H9 (cell line): ENCODE measurements at regions not wholly inside any gene's neighbourhood (a gene's known extent, or its start where the extent isn't known, plus 50 kb on each side); places are given as distances from the start of the nearest gene placed in this dataset.

Source experiments
- DNase-seq: peaks from one replicate; pipeline ENCODE4 v3.0.0-alpha.2; 2017
- H2AFZ ChIP-seq: one replicate; pipeline ENCODE4 v1.6.1; 2013; ENCODE audit warnings: mild to moderate bottlenecking, low read length, control low read depth, moderate library complexity
- H2AK5ac ChIP-seq: 2 replicates; pipeline ENCODE4 v1.6.1; 2013; ENCODE audit warnings: low read length, control low read depth, mixed read lengths; ENCODE audit not compliant: insufficient read length
- H2BK120ac ChIP-seq: one replicate; pipeline ENCODE4 v1.6.1; 2013; ENCODE audit warnings: low read depth, mild to moderate bottlenecking, low read length, control low read depth, inconsistent platforms; ENCODE audit not compliant: poor library complexity, severe bottlenecking
- H2BK12ac ChIP-seq: 2 replicates; pipeline ENCODE4 v1.6.1; 2013; ENCODE audit warnings: low read length, control low read depth, mixed read lengths, low read depth; ENCODE audit not compliant: insufficient read length
- H2BK15ac ChIP-seq: 2 replicates; pipeline ENCODE4 v1.6.1; 2013; ENCODE audit warnings: low read depth, low read length, control low read depth
- H2BK20ac ChIP-seq: one replicate; pipeline ENCODE4 v1.6.1; 2013; ENCODE audit warnings: low read depth, mild to moderate bottlenecking, low read length, control low read depth, inconsistent platforms; ENCODE audit not compliant: poor library complexity, severe bottlenecking
- H2BK5ac ChIP-seq: 2 replicates; pipeline ENCODE4 v1.6.1; 2013; ENCODE audit warnings: low read length, control low read depth, mixed read lengths; ENCODE audit not compliant: insufficient read length
- H3K14ac ChIP-seq: 2 replicates; pipeline ENCODE4 v1.6.1; 2013; ENCODE audit warnings: low read length, control low read depth; ENCODE audit not compliant: insufficient read depth
- H3K18ac ChIP-seq: 2 replicates; pipeline ENCODE4 v1.6.1; 2013; ENCODE audit warnings: low read depth, mild to moderate bottlenecking, mixed read lengths, low read length, control low read depth; ENCODE audit not compliant: insufficient read length
- H3K23ac ChIP-seq: 2 replicates; pipeline ENCODE4 v1.6.1; 2013; ENCODE audit warnings: low read length, control low read depth, mixed read lengths, low read depth; ENCODE audit not compliant: insufficient read length
- H3K23me2 ChIP-seq: 2 replicates; pipeline ENCODE4 v1.6.1; 2013; ENCODE audit warnings: low read depth, mild to moderate bottlenecking, mixed read lengths, low read length, control low read depth; ENCODE audit not compliant: insufficient read length, poor library complexity, severe bottlenecking
- H3K27ac ChIP-seq: 2 replicates; pipeline ENCODE4 v1.5.1; 2013; ENCODE audit warnings: low read length, control low read depth, mixed read lengths, low read depth; ENCODE audit not compliant: insufficient read length
- H3K27me3 ChIP-seq: 2 replicates; pipeline ENCODE4 v1.6.1; 2013; ENCODE audit warnings: low read length, control low read depth, inconsistent platforms; ENCODE audit not compliant: insufficient read depth
- H3K4ac ChIP-seq: 2 replicates; pipeline ENCODE4 v1.6.1; 2013; ENCODE audit warnings: low read depth, mild to moderate bottlenecking, control low read depth, inconsistent platforms, low read length, moderate library complexity
- H3K4me1 ChIP-seq: 2 replicates; pipeline ENCODE4 v1.6.1; 2013; ENCODE audit warnings: low read length, control low read depth, inconsistent platforms; ENCODE audit not compliant: insufficient read depth
- H3K4me2 ChIP-seq: 2 replicates; pipeline ENCODE4 v1.6.1; 2013; ENCODE audit warnings: low read length, control low read depth, mixed read lengths; ENCODE audit not compliant: insufficient read length, insufficient read depth
- H3K56ac ChIP-seq: 2 replicates; pipeline ENCODE4 v1.6.1; 2013; ENCODE audit warnings: low read depth, mild to moderate bottlenecking, mixed read lengths, low read length, control low read depth; ENCODE audit not compliant: insufficient read length
- H3K79me1 ChIP-seq: 2 replicates; pipeline ENCODE4 v1.6.1; 2013; ENCODE audit warnings: low read depth, mild to moderate bottlenecking, moderate library complexity, low read length, control low read depth, inconsistent platforms; ENCODE audit not compliant: insufficient read depth, poor library complexity, severe bottlenecking
- H3K79me2 ChIP-seq: 2 replicates; pipeline ENCODE4 v1.6.1; 2013; ENCODE audit warnings: low read length, control low read depth, inconsistent platforms; ENCODE audit not compliant: insufficient read depth
- H3K9ac ChIP-seq: 2 replicates; pipeline ENCODE4 v1.6.1; 2013; ENCODE audit warnings: low read length, control low read depth, mixed read lengths; ENCODE audit not compliant: insufficient read length; ENCODE audit errors: extremely low read depth
- H3K9me3 ChIP-seq: one replicate; pipeline ENCODE4 v1.6.1; 2013; ENCODE audit warnings: low read depth, low read length, inconsistent platforms; ENCODE audit not compliant: control insufficient read depth
- H3T11ph ChIP-seq: one replicate; pipeline ENCODE4 v1.6.1; 2013; ENCODE audit warnings: mild to moderate bottlenecking, low read length, control low read depth, inconsistent platforms
- H4K20me1 ChIP-seq: one replicate; pipeline ENCODE4 v1.6.1; 2013; ENCODE audit not compliant: control insufficient read depth, insufficient read length, insufficient read depth
- H4K5ac ChIP-seq: 2 replicates; pipeline ENCODE4 v1.6.1; 2013; ENCODE audit warnings: low read depth, mild to moderate bottlenecking, mixed read lengths, low read length, control low read depth; ENCODE audit not compliant: insufficient read length
- H4K8ac ChIP-seq: replicated peaks from 2 replicates; pipeline ENCODE4 v1.6.1; 2013; ENCODE audit warnings: low read length, control low read depth, mixed read lengths, low read depth; ENCODE audit not compliant: insufficient read length
- H4K91ac ChIP-seq: 2 replicates; pipeline ENCODE4 v1.6.1; 2013; ENCODE audit warnings: low read depth, mild to moderate bottlenecking, moderate library complexity, mixed read lengths, low read length, control low read depth; ENCODE audit not compliant: insufficient read length
- H3K27ac Mint-ChIP-seq, 3 experiments: 2 replicates in 2 of 3; 3 replicates in 1 of 3; pipeline ENCODE4 v1.8.0; 2020 to 2021; ENCODE audit warnings: mixed read lengths in 3 of 3, mild to moderate bottlenecking in 1 of 3, moderate library complexity in 1 of 3
- H3K27me3 Mint-ChIP-seq: 2 replicates; pipeline ENCODE4 v1.8.0; 2021; ENCODE audit warnings: low read depth, mild to moderate bottlenecking, moderate library complexity, mixed read lengths
- H3K36me3 Mint-ChIP-seq, 3 experiments: 2 replicates in 2 of 3; 3 replicates in 1 of 3; pipeline ENCODE4 v1.8.0; 2020 to 2021; ENCODE audit warnings: low read depth in 3 of 3, mixed read lengths in 3 of 3; ENCODE audit not compliant: insufficient read depth in 1 of 3
- H3K4me1 Mint-ChIP-seq, 2 experiments: 2 replicates each; pipeline ENCODE4 v1.8.0; 2020; ENCODE audit warnings: mixed read lengths in 2 of 2
- H3K4me3 Mint-ChIP-seq, 2 experiments: 2 replicates in 1 of 2; 3 replicates in 1 of 2; pipeline ENCODE4 v1.8.0; 2020 to 2021; ENCODE audit warnings: mild to moderate bottlenecking in 2 of 2, mixed read lengths in 2 of 2, moderate library complexity in 1 of 2
- H3K9me3 Mint-ChIP-seq, 2 experiments: 2 replicates in 1 of 2; 3 replicates in 1 of 2; pipeline ENCODE4 v1.8.0; 2020; ENCODE audit warnings: mild to moderate bottlenecking in 2 of 2, mixed read lengths in 2 of 2, moderate library complexity in 1 of 2
- WGBS: extraction: QIAGEN DNeasy Blood & Tissue Kit; methylation state at CpG from one replicate; pipeline ENCODE4 v1.1.7; 2013; ENCODE audit warnings: missing lambda C conversion rate, low lambda C conversion rate, mixed read lengths; ENCODE audit not compliant: insufficient read length; ENCODE audit errors: extremely low coverage; 5-methylcytosine and 5-hydroxymethylcytosine counted together
- TF ChIP-seq, protein P1 (sequence below): fragments of 200-600 bp; sonication (generic); conservative IDR thresholded peaks from 3 replicates; pipeline ENCODE4 v1.8.0; 2021; ENCODE audit warnings: antibody characterized with exemption, mild to moderate bottlenecking

- no CpG with 5 or more reads among the region's 6 CpGs for WGBS
- no peaks in the 10 kb centered on the region for H3K27me3 ChIP-seq
- H3K4me1 ChIP-seq, result no peaks in the 10 kb centered on the region
- H3K9ac ChIP-seq, result no peak overlapping the region
- no peak overlapping the region for H3K14ac ChIP-seq
- TF ChIP-seq, protein P1, sequence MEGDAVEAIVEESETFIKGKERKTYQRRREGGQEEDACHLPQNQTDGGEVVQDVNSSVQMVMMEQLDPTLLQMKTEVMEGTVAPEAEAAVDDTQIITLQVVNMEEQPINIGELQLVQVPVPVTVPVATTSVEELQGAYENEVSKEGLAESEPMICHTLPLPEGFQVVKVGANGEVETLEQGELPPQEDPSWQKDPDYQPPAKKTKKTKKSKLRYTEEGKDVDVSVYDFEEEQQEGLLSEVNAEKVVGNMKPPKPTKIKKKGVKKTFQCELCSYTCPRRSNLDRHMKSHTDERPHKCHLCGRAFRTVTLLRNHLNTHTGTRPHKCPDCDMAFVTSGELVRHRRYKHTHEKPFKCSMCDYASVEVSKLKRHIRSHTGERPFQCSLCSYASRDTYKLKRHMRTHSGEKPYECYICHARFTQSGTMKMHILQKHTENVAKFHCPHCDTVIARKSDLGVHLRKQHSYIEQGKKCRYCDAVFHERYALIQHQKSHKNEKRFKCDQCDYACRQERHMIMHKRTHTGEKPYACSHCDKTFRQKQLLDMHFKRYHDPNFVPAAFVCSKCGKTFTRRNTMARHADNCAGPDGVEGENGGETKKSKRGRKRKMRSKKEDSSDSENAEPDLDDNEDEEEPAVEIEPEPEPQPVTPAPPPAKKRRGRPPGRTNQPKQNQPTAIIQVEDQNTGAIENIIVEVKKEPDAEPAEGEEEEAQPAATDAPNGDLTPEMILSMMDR, result peak; percentile 38; the same call in 2 of the 3 replicates
- no peaks in the 10 kb centered on the region for H3K79me1 ChIP-seq
- no peak overlapping the region for H2BK12ac ChIP-seq
- H2AK5ac ChIP-seq, result no peak overlapping the region
- no peak overlapping the region for H3K23ac ChIP-seq
- H3K79me2 ChIP-seq, result no peaks in the 10 kb centered on the region
- no peak for DNase-seq
- H4K20me1 ChIP-seq, result no peaks in the 10 kb centered on the region
- Mint-ChIP-seq H3K27me3 (peaks cover 3% of the 10 kb centered on the region; the same call in 1 of the 2 replicates), H3K9me3 (no peaks in the 10 kb centered on the region), H3K4me3 (no peak overlapping the region), H3K4me1 (peaks cover 9 to 23% of the 10 kb centered on the region in 2 experiments), H3K27ac (no peak overlapping the region; a peak in 2 of 7 replicates), H3K36me3 (no peaks in the 10 kb centered on the region)
- no peak overlapping the region for H4K5ac ChIP-seq
- H3K23me2 ChIP-seq, result no peaks in the 10 kb centered on the region
- H3T11ph ChIP-seq, result no peak overlapping the region
- no peak overlapping the region for H2BK5ac ChIP-seq
- H3K4ac ChIP-seq, result no peak overlapping the region
- no peaks in the 10 kb centered on the region for H3K9me3 ChIP-seq
- no peak overlapping the region for H2AFZ ChIP-seq
- H3K4me2 ChIP-seq, result no peak overlapping the region
- H3K27ac ChIP-seq, result no peak overlapping the region
- no peak overlapping the region for H4K91ac ChIP-seq
- no peak overlapping the region for H2BK15ac ChIP-seq
- H4K8ac ChIP-seq, result no peak overlapping the region
- no peak overlapping the region for H3K56ac ChIP-seq
- H2BK20ac ChIP-seq, result no peak overlapping the region
- H2BK120ac ChIP-seq, result no peak overlapping the region
- H3K18ac ChIP-seq, result no peak overlapping the region
These were observed 407.7 kb upstream of the EEF2KMT start for GRCh38 chr16:5505091-5505887.
